Activated CD4-positive, alpha-beta memory T cell treated with anti-CD3 and anti-CD28 coated beads for 36 hours (primary cell): ENCODE measurements at regions not wholly inside any gene's neighbourhood (a gene's known extent, or its start where the extent isn't known, plus 50 kb on each side); places are given as distances from the start of the nearest gene placed in this dataset.
"Not testable (repeated sequence)": the region's sequence is repeated elsewhere in the genome, so short reads cannot be mapped to it uniquely, and the experiment has no call there.

ENCODE experiments used
- CTCF ChIA-PET: fragments of 350-600 bp; sonication (Branson Sonifier 250); formaldehyde crosslinking; loops from one replicate; lab custom pipeline; 2021; ENCODE audit warnings: antibody characterized with exemption, inconsistent platforms; lab: Charles Lee
- POLR2A ChIA-PET: fragments of 350-600 bp; sonication (Branson Sonifier 250); formaldehyde crosslinking; loops from one replicate; lab custom pipeline; 2021; ENCODE audit warnings: antibody characterized with exemption; lab: Charles Lee
- DNase-seq: peaks from one replicate; pipeline ENCODE4 v3.0.0-alpha.2; 2020
- H3K27ac Mint-ChIP-seq: one replicate; pipeline ENCODE4 v1.8.0; 2021; ENCODE audit warnings: mixed read lengths
- H3K27me3 Mint-ChIP-seq: one replicate; pipeline ENCODE4 v1.8.0; 2021; ENCODE audit warnings: mixed read lengths
- H3K36me3 Mint-ChIP-seq: one replicate; pipeline ENCODE4 v1.8.0; 2021; ENCODE audit warnings: mixed read lengths
- H3K4me1 Mint-ChIP-seq: one replicate; pipeline ENCODE4 v1.8.0; 2021; ENCODE audit warnings: low read depth, mixed read lengths
- H3K4me3 Mint-ChIP-seq: one replicate; pipeline ENCODE4 v1.8.0; 2021; ENCODE audit warnings: mild to moderate bottlenecking, mixed read lengths
- H3K9me3 Mint-ChIP-seq: one replicate; pipeline ENCODE4 v1.8.0; 2021; ENCODE audit warnings: mixed read lengths
- intact Hi-C: fragments of 100-400 bp; cut with micrococcal nuclease; formaldehyde crosslinking; loops from one replicate; pipeline ENCODE4 v1.15.1; 2023

DNA sequence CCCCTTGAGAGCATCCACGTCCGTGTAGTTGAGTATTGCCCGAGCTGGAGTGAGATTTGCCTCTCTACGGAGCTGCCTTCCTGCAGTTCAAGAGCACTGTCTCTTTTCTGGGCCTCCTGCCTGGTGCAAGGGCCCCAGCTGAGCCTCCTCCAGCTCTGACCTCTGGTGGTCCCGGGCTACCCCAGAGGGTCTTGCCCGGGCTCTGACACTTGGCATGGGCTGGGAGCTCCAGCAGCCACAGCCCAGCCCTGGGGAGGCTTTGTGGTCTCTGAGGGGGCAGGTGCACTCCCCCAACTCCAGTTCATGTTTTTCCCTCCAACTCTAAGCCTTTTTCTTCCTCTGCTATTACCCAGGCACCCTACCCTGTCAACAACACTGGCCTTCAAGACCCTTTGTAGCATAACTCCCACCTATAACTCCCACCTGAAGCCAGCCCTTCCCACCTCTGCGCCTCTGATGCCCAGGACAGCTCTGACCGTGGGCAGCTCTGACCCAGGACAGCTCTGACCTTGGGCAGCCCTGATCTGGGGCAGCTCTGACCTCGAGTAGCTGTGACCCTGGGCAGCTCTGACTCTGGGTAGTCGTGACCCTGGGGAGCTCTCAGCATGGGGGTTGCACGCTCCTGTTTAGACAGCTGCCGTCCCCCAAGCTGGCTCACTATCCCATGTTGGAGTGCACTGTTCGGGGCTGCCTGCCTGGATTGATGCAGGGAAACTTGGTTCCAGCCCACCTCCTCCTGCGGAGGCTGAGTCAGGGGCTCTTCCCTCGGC, 127.6 kb downstream of the METRNL start:
- H3K4me1 Mint-ChIP-seq, POLR2A ChIA-PET, H3K36me3 Mint-ChIP-seq, H3K27ac Mint-ChIP-seq, H3K4me3 Mint-ChIP-seq, H3K27me3 Mint-ChIP-seq, H3K9me3 Mint-ChIP-seq, intact Hi-C loops: not testable (repeated sequence)
- CTCF ChIA-PET = interaction anchor here (1.0 kb wide), 1 partner anchor 363 kb away, joined by 3 read pairs; no protein-coding TSS in a partner anchor
- DNase-seq = peak; percentile 8

DNA sequence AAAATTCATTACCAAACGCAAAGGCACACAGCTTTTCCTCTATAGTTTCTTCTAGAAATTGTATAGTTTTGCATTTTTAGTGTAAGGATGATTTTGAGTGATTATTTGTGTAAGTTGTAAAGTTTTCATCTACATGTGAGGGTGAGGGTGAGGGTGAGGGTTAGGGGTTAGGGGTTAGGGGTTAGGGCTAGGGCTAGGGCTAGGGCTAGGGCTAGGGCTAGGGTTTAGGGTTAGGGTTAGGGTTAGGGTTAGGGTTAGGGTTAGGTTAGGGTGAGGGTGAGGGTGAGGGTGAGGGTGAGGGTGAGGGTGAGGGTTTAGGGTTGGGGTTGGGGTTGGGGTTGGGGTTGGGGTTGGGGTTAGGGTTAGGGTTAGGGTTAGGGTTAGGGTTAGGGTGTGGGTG, 167.6 kb downstream of the METRNL start:
- DNase-seq, H3K27me3 Mint-ChIP-seq, H3K4me1 Mint-ChIP-seq, intact Hi-C loops, H3K36me3 Mint-ChIP-seq, H3K27ac Mint-ChIP-seq, H3K9me3 Mint-ChIP-seq, H3K4me3 Mint-ChIP-seq, CTCF ChIA-PET, POLR2A ChIA-PET: not testable (repeated sequence)
